ENCODE measurements at regions not wholly inside any gene's neighbourhood (a gene's known extent, or its start where the extent isn't known, plus 50 kb on each side); places are given as distances from the start of the nearest gene placed in this dataset.

DNA sequence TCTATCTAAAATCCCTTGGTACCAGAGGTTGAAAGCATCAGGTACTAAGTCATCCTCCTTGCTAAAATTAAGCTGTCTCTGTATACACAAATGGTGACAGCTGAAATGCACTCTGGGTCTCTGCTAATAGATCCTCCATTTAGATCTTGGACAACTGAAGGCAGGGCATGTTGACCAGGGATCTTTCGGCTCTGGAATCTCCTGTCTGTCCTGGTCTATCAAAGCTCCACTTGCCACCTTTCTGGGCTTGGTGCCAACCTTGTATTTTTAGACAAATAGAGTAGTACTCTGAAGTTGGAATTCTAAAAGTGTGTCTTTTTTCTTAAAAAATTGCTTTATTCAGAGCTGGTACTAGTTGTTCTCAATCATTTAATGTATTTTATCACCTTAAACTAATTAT lies 135.2 kb upstream of the HMHB1 start:
- ChIA-PET CTCF (ENCODE audit: low intra/inter-chr PET ratio, low total read pairs) (no interaction called here), POLR2A (no interaction called here)
- no peak for ATAC-seq
- Histone ChIP-seq H3K9ac (ENCODE audit: insufficient read depth, low read depth, low read length) (no peak overlapping the region), H4K20me1 (ENCODE audit: insufficient read depth, low read length) (no peaks in the 10 kb centered on the region), H2AFZ (ENCODE audit: low read length) (no peak overlapping the region), H3K4me2 (ENCODE audit: low read depth, low read length) (no peak overlapping the region), H3K36me3 (replicated peaks in 1 of 2; ENCODE audit: control insufficient read depth in 1 of 2, insufficient read depth in 2 of 2, low read length in 2 of 2) (no peaks in the 10 kb centered on the region), H3K4me1 (ENCODE audit: insufficient read depth, low read length) (peaks cover 61% of the 10 kb centered on the region), H3K27me3 (ENCODE audit: control insufficient read depth in 1 of 2, insufficient read depth in 2 of 2, low read length in 2 of 2) (peaks cover 0 to 39% of the 10 kb centered on the region in 2 experiments; a peak in 3 of 5 replicates), H3K4me3 (replicated peaks in 1 of 3; ENCODE audit: insufficient read depth in 1 of 3, low read depth in 2 of 3, low read length in 3 of 3) (no peak overlapping the region), H3K9me3 (ENCODE audit: low read length) (no peaks in the 10 kb centered on the region), H3K27ac (ENCODE audit: extremely low read length, insufficient read depth, low read length) (no peak overlapping the region), H3K79me2 (ENCODE audit: insufficient read depth, low read length) (no peaks in the 10 kb centered on the region)
- TF ChIP-seq GPN1 (CRISPR knock-in tag; IDR thresholded peaks at IDR 0.05; ENCODE audit: borderline replicate concordance) (no peak), ETS1 (CRISPR knock-in tag; IDR thresholded peaks at IDR 0.05) (no peak), PHF20 (CRISPR knock-in tag; IDR thresholded peaks at IDR 0.05) (no peak), ZNF543 (CRISPR knock-in tag; IDR thresholded peaks at IDR 0.05) (no peak), EZH2 (conservative IDR thresholded peaks at IDR 0.05; ENCODE audit: low read depth, low read length) (no peak), POGZ (CRISPR knock-in tag; IDR thresholded peaks at IDR 0.05) (no peak), ZNF616 (CRISPR knock-in tag; IDR thresholded peaks at IDR 0.05; ENCODE audit: low read depth) (no peak), ZNF280B (CRISPR knock-in tag; IDR thresholded peaks at IDR 0.05; ENCODE audit: borderline replicate concordance) (no peak), TBP (CRISPR knock-in tag; IDR thresholded peaks at IDR 0.05) (no peak), YEATS2 (CRISPR knock-in tag; IDR thresholded peaks at IDR 0.05; ENCODE audit: borderline replicate concordance) (no peak)
- TF ChIP-seq, protein P1, sequence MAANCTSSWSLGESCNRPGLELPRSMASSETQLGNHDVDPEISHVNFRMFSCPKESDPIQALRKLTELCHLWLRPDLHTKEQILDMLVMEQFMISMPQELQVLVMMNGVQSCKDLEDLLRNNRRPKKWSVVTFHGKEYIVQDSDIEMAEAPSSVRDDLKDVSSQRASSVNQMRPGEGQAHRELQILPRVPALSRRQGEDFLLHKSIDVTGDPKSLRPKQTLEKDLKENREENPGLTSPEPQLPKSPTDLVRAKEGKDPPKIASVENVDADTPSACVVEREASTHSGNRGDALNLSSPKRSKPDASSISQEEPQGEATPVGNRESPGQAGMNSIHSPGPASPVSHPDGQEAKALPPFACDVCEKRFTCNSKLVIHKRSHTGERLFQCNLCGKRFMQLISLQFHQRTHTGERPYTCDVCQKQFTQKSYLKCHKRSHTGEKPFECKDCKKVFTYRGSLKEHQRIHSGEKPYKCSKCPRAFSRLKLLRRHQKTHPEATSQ (CRISPR knock-in tag; IDR thresholded peaks at IDR 0.05; ENCODE audit: borderline replicate concordance), result no peak
- TF ChIP-seq, protein P2, sequence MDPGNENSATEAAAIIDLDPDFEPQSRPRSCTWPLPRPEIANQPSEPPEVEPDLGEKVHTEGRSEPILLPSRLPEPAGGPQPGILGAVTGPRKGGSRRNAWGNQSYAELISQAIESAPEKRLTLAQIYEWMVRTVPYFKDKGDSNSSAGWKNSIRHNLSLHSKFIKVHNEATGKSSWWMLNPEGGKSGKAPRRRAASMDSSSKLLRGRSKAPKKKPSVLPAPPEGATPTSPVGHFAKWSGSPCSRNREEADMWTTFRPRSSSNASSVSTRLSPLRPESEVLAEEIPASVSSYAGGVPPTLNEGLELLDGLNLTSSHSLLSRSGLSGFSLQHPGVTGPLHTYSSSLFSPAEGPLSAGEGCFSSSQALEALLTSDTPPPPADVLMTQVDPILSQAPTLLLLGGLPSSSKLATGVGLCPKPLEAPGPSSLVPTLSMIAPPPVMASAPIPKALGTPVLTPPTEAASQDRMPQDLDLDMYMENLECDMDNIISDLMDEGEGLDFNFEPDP (CRISPR knock-in tag; conservative IDR thresholded peaks at IDR 0.05), result no peak
- TF ChIP-seq, protein P3, sequence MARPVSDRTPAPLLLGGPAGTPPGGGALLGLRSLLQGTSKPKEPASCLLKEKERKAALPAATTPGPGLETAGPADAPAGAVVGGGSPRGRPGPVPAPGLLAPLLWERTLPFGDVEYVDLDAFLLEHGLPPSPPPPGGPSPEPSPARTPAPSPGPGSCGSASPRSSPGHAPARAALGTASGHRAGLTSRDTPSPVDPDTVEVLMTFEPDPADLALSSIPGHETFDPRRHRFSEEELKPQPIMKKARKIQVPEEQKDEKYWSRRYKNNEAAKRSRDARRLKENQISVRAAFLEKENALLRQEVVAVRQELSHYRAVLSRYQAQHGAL (CRISPR knock-in tag; IDR thresholded peaks at IDR 0.05; ENCODE audit: not compliant biosample characterization), result no peak
- TF ChIP-seq, protein P4, sequence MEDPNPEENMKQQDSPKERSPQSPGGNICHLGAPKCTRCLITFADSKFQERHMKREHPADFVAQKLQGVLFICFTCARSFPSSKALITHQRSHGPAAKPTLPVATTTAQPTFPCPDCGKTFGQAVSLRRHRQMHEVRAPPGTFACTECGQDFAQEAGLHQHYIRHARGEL (CRISPR knock-in tag; IDR thresholded peaks at IDR 0.05), result no peak
- intact Hi-C loops (cut with micrococcal nuclease; ENCODE audit: unreplicated experiment), result no loop called here
- BruUV-seq (replicated peaks), result no TSS peak
- in situ Hi-C loops (cut with HindIII; ENCODE audit: extremely low pct_ligation_motif_present, low pct_unique_long_range_greater_than_20kb), result no loop called here
- peak; percentile 27 for DNase-seq (ENCODE audit: low spot score)
- 0% methylated on average over 1 of the region's 1 CpG for WGBS (ENCODE audit: low lambda C conversion rate)
- FAIRE-seq, result no peak

Data from HepG2 (cell line).